GM12878 (cell line): ENCODE measurements at regions not wholly inside any gene's neighbourhood (a gene's known extent, or its start where the extent isn't known, plus 50 kb on each side); places are given as distances from the start of the nearest gene placed in this dataset.

Experiments
- ATAC-seq: fragments of 200-7000 bp; cut with Tn5 transposase; 3 replicates; pipeline ENCODE4 v1.9.1; 2020; ENCODE audit warnings: mild to moderate bottlenecking, moderate library complexity
- BruUV-seq: library from RNA; stranded (reverse); fragments of 400-500 nt; replicated peaks from 2 replicates; lab custom pipeline; 2021; lab: Mats Ljungman, UMichigan
- CTCF ChIA-PET: fragments of 300-600 bp; sonication (Branson Sonifier 250); formaldehyde crosslinking; extraction: SDS; loops from one replicate; lab custom pipeline; 2021; ENCODE audit warnings: inconsistent platforms; lab: Yijun Ruan, JAX
- POLR2A ChIA-PET: fragments of 350-600 bp; formaldehyde crosslinking; extraction: SDS; loops from one replicate; lab custom pipeline; 2021; ENCODE audit warnings: inconsistent platforms; lab: Charles Lee
- RAD21 ChIA-PET: fragments of 300-600 bp; sonication (Branson Sonifier 250); formaldehyde crosslinking; loops from one replicate; lab custom pipeline; 2023; ENCODE audit warnings: antibody characterized with exemption; ENCODE audit not compliant: unreplicated experiment; lab: Charles Lee
- SMC1A ChIA-PET: fragments of 300-600 bp; sonication (Branson Sonifier 250); formaldehyde crosslinking; loops from one replicate; lab custom pipeline; 2023; ENCODE audit not compliant: unreplicated experiment, uncharacterized antibody; lab: Charles Lee
- DNase-seq: peaks from one replicate; pipeline ENCODE4 v3.0.0-alpha.2; 2011; ENCODE audit warnings: low read depth, low spot score
- FAIRE-seq: peaks from 3 replicates; lab custom pipeline; 2011; peaks lifted over from hg19 to GRCh38; lab: Jason Lieb, UNC
- H2AFZ ChIP-seq: 2 replicates; pipeline ENCODE4 v1.6.0; 2011; ENCODE audit warnings: low read depth, low read length, control low read depth; ENCODE audit not compliant: control insufficient read depth
- H3K27ac ChIP-seq: 2 replicates; pipeline ENCODE4 v1.5.1; 2011; ENCODE audit warnings: control low read depth; ENCODE audit not compliant: control insufficient read depth, insufficient read depth
- H3K27me3 ChIP-seq, 2 experiments: replicated peaks in 1 of 2; 2 replicates each; pipeline versions ENCODE4 v1.6.0 to v1.6.1; 2011; ENCODE audit warnings: low read length in 1 of 2; ENCODE audit not compliant: control insufficient read depth in 2 of 2, insufficient read depth in 2 of 2
- H3K36me3 ChIP-seq, 2 experiments: 2 replicates each; pipeline ENCODE4 v1.5.1; 2011; ENCODE audit warnings: low read length in 1 of 2; ENCODE audit not compliant: control insufficient read depth in 2 of 2, insufficient read depth in 2 of 2
- H3K4me1 ChIP-seq: 2 replicates; pipeline ENCODE4 v1.6.1; 2011; ENCODE audit warnings: mild to moderate bottlenecking, low read length, moderate library complexity, mixed read lengths; ENCODE audit not compliant: control insufficient read depth, insufficient read depth
- H3K4me2 ChIP-seq: 2 replicates; pipeline ENCODE4 v1.6.0; 2011; ENCODE audit warnings: control low read depth; ENCODE audit not compliant: control insufficient read depth, insufficient read depth
- H3K4me3 ChIP-seq: fragments of 200-600 bp; sonication (generic); 2 replicates; pipeline ENCODE4 v1.5.1; 2016
- H3K79me2 ChIP-seq: 2 replicates; pipeline ENCODE4 v1.6.0; 2011; ENCODE audit warnings: low read length; ENCODE audit not compliant: control insufficient read depth, insufficient read depth
- H3K9ac ChIP-seq: 2 replicates; pipeline ENCODE4 v1.8.0; 2011; ENCODE audit warnings: low read length, control low read depth, mixed read lengths; ENCODE audit not compliant: control insufficient read depth, insufficient read depth
- H3K9me3 ChIP-seq: replicated peaks from 3 replicates; pipeline ENCODE4 v1.5.1; 2011; ENCODE audit warnings: mild to moderate bottlenecking, low read length; ENCODE audit not compliant: control insufficient read depth, insufficient read depth
- H4K20me1 ChIP-seq: 2 replicates; pipeline ENCODE4 v1.6.0; 2011; ENCODE audit not compliant: control insufficient read depth, insufficient read depth
- BHLHE40 ChIP-seq, 2 experiments: fragments of 450-650 bp in 1 of 2; IDR thresholded peaks; 2 replicates each; pipeline ENCODE4 v1.6.1; 2011 to 2017; ENCODE audit warnings: low read depth in 2 of 2, borderline replicate concordance in 1 of 2, improper control_type of control experiment in 1 of 2, low read length in 1 of 2, mild to moderate bottlenecking in 1 of 2
- BMI1 ChIP-seq: fragments of 450-650 bp; IDR thresholded peaks from 2 replicates; pipeline ENCODE4 v1.6.1; 2016; ENCODE audit warnings: mild to moderate bottlenecking, moderate library complexity, borderline replicate concordance
- GABPA ChIP-seq: IDR thresholded peaks from 2 replicates; pipeline ENCODE4 v1.6.1; 2014; ENCODE audit warnings: antibody characterized with exemption, low read depth, mild to moderate bottlenecking, inconsistent platforms
- MXI1 ChIP-seq: fragments of 150-350 bp; IDR thresholded peaks from 2 replicates; pipeline ENCODE4 v1.6.1; 2011; ENCODE audit warnings: low read depth, mild to moderate bottlenecking, inconsistent platforms, low read length, improper control_type of control experiment
- NFXL1 ChIP-seq: fragments of 450-650 bp; IDR thresholded peaks from 2 replicates; pipeline ENCODE4 v1.6.1; 2017; ENCODE audit warnings: antibody characterized with exemption, mild to moderate bottlenecking, borderline replicate concordance
- SKIL ChIP-seq: fragments of 450-650 bp; IDR thresholded peaks from 2 replicates; pipeline ENCODE4 v1.6.1; 2017; ENCODE audit warnings: mild to moderate bottlenecking, low read depth, inconsistent platforms; ENCODE audit not compliant: poor library complexity, severe bottlenecking
- SRF ChIP-seq, 2 experiments: IDR thresholded peaks; 2 replicates each; pipeline ENCODE4 v1.6.1; 2011; ENCODE audit warnings: low read depth in 2 of 2, low read length in 2 of 2, mild to moderate bottlenecking in 1 of 2, moderate library complexity in 1 of 2
- STAT1 ChIP-seq: fragments of 450-650 bp; conservative IDR thresholded peaks from 2 replicates; pipeline ENCODE4 v1.6.1; 2014; ENCODE audit warnings: antibody characterized with exemption, mild to moderate bottlenecking
- USF2 ChIP-seq: IDR thresholded peaks from 2 replicates; pipeline ENCODE4 v1.6.1; 2011; ENCODE audit warnings: low read depth, low read length, improper control_type of control experiment, borderline replicate concordance
- ZNF217 ChIP-seq: fragments of 450-650 bp; IDR thresholded peaks from 2 replicates; pipeline ENCODE4 v1.6.1; 2017; ENCODE audit warnings: antibody characterized with exemption, mild to moderate bottlenecking
- WGBS: methylation state at CpG from one replicate; pipeline ENCODE4 v1.1.6; 2016; ENCODE audit warnings: low lambda C conversion rate; ENCODE audit not compliant: insufficient replicate concordance, insufficient coverage; ENCODE audit errors: missing lambda C conversion rate; 5-methylcytosine and 5-hydroxymethylcytosine counted together
- in situ Hi-C: fragments of 300-500 bp; cut with MboI; formaldehyde crosslinking; loops from 9 replicates; pipeline ENCODE4 v1.14.3; 2018; ENCODE audit warnings: mixed read lengths
- intact Hi-C: fragments of 100-400 bp; cut with micrococcal nuclease; formaldehyde crosslinking; loops from one replicate; pipeline ENCODE4 v1.14.2; 2022; ENCODE audit not compliant: unreplicated experiment

GRCh38 chr2:21427606-21428005 lies 303.8 kb downstream of the TDRD15 start (continued):
- TF ChIP-seq MXI1 = no peak
- no peak for TF ChIP-seq USF2
- no peak for TF ChIP-seq ZNF217

- no peaks in the 10 kb centered on the region for H3K79me2 ChIP-seq
- no peaks in the 10 kb centered on the region for H3K36me3 ChIP-seq
- H3K9me3 ChIP-seq = no peaks in the 10 kb centered on the region
- no peak overlapping the region for H3K4me3 ChIP-seq
- DNase-seq (no peak), FAIRE-seq (no peak), ATAC-seq (no peak)
- RAD21 ChIA-PET = no interaction called here
- no peaks in the 10 kb centered on the region for H4K20me1 ChIP-seq
- H3K27me3 ChIP-seq = no peaks in the 10 kb centered on the region
- H3K27ac ChIP-seq = no peak overlapping the region
- no peak overlapping the region for H2AFZ ChIP-seq
- TF ChIP-seq STAT1 = no peak
- TF ChIP-seq SRF (IDR thresholded peaks at IDR 0.05; ENCODE audit: low read depth in 2 of 2, low read length in 2 of 2) = no peak
- no peak for TF ChIP-seq GABPA
- TF ChIP-seq BHLHE40 (IDR thresholded peaks at IDR 0.05; ENCODE audit: borderline replicate concordance in 1 of 2, low read depth in 2 of 2, low read length in 1 of 2) = no peak
- no peak for TF ChIP-seq BMI1
- TF ChIP-seq SKIL = no peak
- no peak for TF ChIP-seq NFXL1
- H3K4me2 ChIP-seq = no peak overlapping the region
- POLR2A ChIA-PET = no interaction called here
- CTCF ChIA-PET = no interaction called here
- intact Hi-C loops = no loop called here
- BruUV-seq = no TSS peak
- H3K4me1 ChIP-seq = no peaks in the 10 kb centered on the region
- WGBS = 95% methylated on average over 1 of the region's 1 CpG
- in situ Hi-C loops = no loop called here
- no peak overlapping the region for H3K9ac ChIP-seq
- SMC1A ChIA-PET = no interaction called here
Observed at GRCh38 chr2:21428754-21429153, 305.0 kb downstream of the TDRD15 start.
